HEK293T (cell line): ENCODE measurements at regions not wholly inside any gene's neighbourhood (a gene's known extent, or its start where the extent isn't known, plus 50 kb on each side); places are given as distances from the start of the nearest gene placed in this dataset.

Experiments
- CTCF ChIA-PET: fragments of 350-600 bp; formaldehyde crosslinking; extraction: SDS; loops from one replicate; lab custom pipeline; 2021; ENCODE audit warnings: antibody characterized with exemption, inconsistent platforms; lab: Yijun Ruan, JAX
- POLR2A ChIA-PET: fragments of 350-600 bp; formaldehyde crosslinking; extraction: SDS; loops from one replicate; lab custom pipeline; 2020; ENCODE audit warnings: antibody characterized with exemption, inconsistent platforms; lab: Yijun Ruan, JAX
- DNase-seq: peaks from one replicate; pipeline ENCODE4 v3.0.0; 2012; ENCODE audit warnings: mixed read lengths; ENCODE audit errors: extremely low spot score
- ARNT ChIP-seq: fragments of 450-650 bp; IDR thresholded peaks from 2 replicates; pipeline ENCODE4 v1.6.1; 2017; ENCODE audit warnings: mild to moderate bottlenecking
- BHLHE40 ChIP-seq: fragments of 450-650 bp; IDR thresholded peaks from 2 replicates; pipeline ENCODE4 v1.6.1; 2016; ENCODE audit warnings: mild to moderate bottlenecking, moderate library complexity, borderline replicate concordance
- CTBP1 ChIP-seq: fragments of 450-650 bp; IDR thresholded peaks from 2 replicates; pipeline ENCODE4 v1.6.1; 2016; ENCODE audit warnings: borderline replicate concordance
- ELF4 ChIP-seq: fragments of 450-650 bp; IDR thresholded peaks from 2 replicates; pipeline ENCODE4 v1.6.1; 2017; ENCODE audit warnings: antibody characterized with exemption
- FOXA1 ChIP-seq: fragments of 450-650 bp; IDR thresholded peaks from 2 replicates; pipeline ENCODE4 v1.6.1; 2016; ENCODE audit warnings: mild to moderate bottlenecking
- FOXK2 ChIP-seq: fragments of 450-650 bp; IDR thresholded peaks from 2 replicates; pipeline ENCODE4 v1.6.1; 2016; ENCODE audit warnings: mild to moderate bottlenecking
- FOXM1 ChIP-seq: fragments of 450-650 bp; IDR thresholded peaks from 2 replicates; pipeline ENCODE4 v1.6.1; 2017; ENCODE audit warnings: mild to moderate bottlenecking, borderline replicate concordance
- HDGF ChIP-seq: fragments of 450-650 bp; IDR thresholded peaks from 2 replicates; pipeline ENCODE4 v1.6.1; 2017; ENCODE audit warnings: antibody characterized with exemption, borderline replicate concordance
- L3MBTL2 ChIP-seq: fragments of 450-650 bp; conservative IDR thresholded peaks from 2 replicates; pipeline ENCODE4 v1.6.1; 2016; ENCODE audit warnings: mild to moderate bottlenecking
- LEF1 ChIP-seq: fragments of 450-650 bp; IDR thresholded peaks from 2 replicates; pipeline ENCODE4 v1.6.1; 2017; ENCODE audit warnings: mild to moderate bottlenecking, borderline replicate concordance
- NFRKB ChIP-seq: fragments of 450-650 bp; IDR thresholded peaks from 2 replicates; pipeline ENCODE4 v1.6.1; 2016; ENCODE audit warnings: mild to moderate bottlenecking, moderate library complexity
- SP1 ChIP-seq: fragments of 450-650 bp; IDR thresholded peaks from 2 replicates; pipeline ENCODE4 v1.6.1; 2017
- SUZ12 ChIP-seq: fragments of 450-650 bp; IDR thresholded peaks from 2 replicates; pipeline ENCODE4 v1.6.1; 2016; ENCODE audit warnings: mild to moderate bottlenecking
- TARDBP ChIP-seq: fragments of 450-650 bp; IDR thresholded peaks from 2 replicates; pipeline ENCODE4 v1.6.1; 2016
- ZNF384 ChIP-seq: fragments of 450-650 bp; IDR thresholded peaks from 2 replicates; pipeline ENCODE4 v1.6.1; 2016
- TF ChIP-seq, protein P1 (sequence below): fragments of 450-650 bp; IDR thresholded peaks from 2 replicates; pipeline ENCODE4 v1.6.1; 2016

GRCh38 chr9:89774858-89775370 is 170.1 kb downstream of the GADD45G start:
- CTCF ChIA-PET = no interaction called here
- POLR2A ChIA-PET = no interaction called here
- no peak for DNase-seq
- no peak for TF ChIP-seq LEF1
- no peak for TF ChIP-seq SUZ12
- no peak for TF ChIP-seq SP1
- TF ChIP-seq FOXM1 = no peak
- no peak for TF ChIP-seq TARDBP

DNA sequence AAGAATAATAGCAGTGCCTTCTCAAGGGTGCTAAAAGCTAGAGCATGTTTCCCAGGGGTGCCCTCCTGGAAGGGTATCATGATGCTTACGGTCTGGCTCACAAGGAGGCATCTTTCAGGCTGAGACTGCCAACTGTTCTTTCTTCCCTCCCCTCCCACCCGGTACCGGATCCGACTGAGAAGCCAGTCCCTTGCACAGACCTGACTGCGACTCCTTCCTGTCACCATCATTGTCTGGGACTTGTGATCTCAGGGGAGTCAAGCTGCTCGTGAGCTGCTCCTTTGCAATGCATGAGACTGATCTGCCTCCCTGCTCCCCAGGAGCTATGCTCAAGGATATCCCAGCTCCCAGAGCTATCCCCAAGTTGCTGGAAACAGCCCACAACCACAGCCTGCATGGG is 170.8 kb downstream of the GADD45G start:
- TF ChIP-seq ELF4 (no peak), LEF1 (no peak), ARNT (no peak), BHLHE40 (no peak), SP1 (no peak), L3MBTL2 (no peak), SUZ12 (no peak), TARDBP (no peak), FOXM1 (no peak), FOXA1 (no peak), FOXK2 (no peak)
- TF ChIP-seq, protein P1, sequence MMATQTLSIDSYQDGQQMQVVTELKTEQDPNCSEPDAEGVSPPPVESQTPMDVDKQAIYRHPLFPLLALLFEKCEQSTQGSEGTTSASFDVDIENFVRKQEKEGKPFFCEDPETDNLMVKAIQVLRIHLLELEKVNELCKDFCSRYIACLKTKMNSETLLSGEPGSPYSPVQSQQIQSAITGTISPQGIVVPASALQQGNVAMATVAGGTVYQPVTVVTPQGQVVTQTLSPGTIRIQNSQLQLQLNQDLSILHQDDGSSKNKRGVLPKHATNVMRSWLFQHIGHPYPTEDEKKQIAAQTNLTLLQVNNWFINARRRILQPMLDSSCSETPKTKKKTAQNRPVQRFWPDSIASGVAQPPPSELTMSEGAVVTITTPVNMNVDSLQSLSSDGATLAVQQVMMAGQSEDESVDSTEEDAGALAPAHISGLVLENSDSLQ = no peak
- DNase-seq = no peak
- CTCF ChIA-PET = no interaction called here
- POLR2A ChIA-PET = no interaction called here

- CTCF ChIA-PET = interaction anchor here (0.7 kb wide), 1 partner anchor 27 kb away, joined by 4 read pairs; no protein-coding TSS in a partner anchor
- TF ChIP-seq HDGF (no peak), ZNF384 (no peak), FOXA1 (no peak), FOXK2 (no peak), ELF4 (no peak), TARDBP (no peak), FOXM1 (no peak), L3MBTL2 (no peak), LEF1 (no peak), BHLHE40 (no peak), NFRKB (no peak), CTBP1 (no peak), ARNT (no peak), SUZ12 (no peak), SP1 (no peak)
- TF ChIP-seq, protein P1 = no peak
- no peak for DNase-seq
- POLR2A ChIA-PET = no interaction called here
Measured at GRCh38 chr9:89776795-89777525, 172.1 kb downstream of the GADD45G start.

DNA sequence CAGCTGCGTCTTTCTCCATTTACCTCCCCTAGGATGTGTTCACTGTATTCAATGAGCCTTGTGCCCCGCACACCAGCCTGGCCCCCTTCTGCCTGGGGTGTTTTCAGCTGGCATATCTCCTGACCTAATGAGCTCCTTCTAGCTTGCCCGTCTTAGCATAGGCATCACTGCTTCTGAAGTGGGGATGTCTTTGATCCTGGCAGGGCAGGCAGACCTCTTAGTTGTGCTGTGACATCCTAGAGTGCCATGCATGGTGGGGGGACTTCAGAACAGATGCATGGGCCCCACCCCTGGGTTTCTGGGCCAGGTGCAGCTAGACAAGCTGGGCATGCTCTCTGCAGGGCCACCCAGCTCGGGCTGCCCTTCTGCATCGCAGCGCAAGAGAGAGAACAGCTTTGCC is 172.7 kb downstream of the GADD45G start:
- ChIA-PET POLR2A (no interaction called here), CTCF (interaction anchor here (0.7 kb wide), 3 partner anchors 26 to 39 kb away, joined by 3 to 4 read pairs (median 3); no protein-coding TSS in a partner anchor)
- TF ChIP-seq ELF4 (no peak), FOXM1 (no peak), FOXK2 (no peak), HDGF (no peak), NFRKB (no peak), SP1 (no peak), CTBP1 (no peak), BHLHE40 (no peak), FOXA1 (no peak), L3MBTL2 (no peak), SUZ12 (no peak)
- no peak for DNase-seq

DNA sequence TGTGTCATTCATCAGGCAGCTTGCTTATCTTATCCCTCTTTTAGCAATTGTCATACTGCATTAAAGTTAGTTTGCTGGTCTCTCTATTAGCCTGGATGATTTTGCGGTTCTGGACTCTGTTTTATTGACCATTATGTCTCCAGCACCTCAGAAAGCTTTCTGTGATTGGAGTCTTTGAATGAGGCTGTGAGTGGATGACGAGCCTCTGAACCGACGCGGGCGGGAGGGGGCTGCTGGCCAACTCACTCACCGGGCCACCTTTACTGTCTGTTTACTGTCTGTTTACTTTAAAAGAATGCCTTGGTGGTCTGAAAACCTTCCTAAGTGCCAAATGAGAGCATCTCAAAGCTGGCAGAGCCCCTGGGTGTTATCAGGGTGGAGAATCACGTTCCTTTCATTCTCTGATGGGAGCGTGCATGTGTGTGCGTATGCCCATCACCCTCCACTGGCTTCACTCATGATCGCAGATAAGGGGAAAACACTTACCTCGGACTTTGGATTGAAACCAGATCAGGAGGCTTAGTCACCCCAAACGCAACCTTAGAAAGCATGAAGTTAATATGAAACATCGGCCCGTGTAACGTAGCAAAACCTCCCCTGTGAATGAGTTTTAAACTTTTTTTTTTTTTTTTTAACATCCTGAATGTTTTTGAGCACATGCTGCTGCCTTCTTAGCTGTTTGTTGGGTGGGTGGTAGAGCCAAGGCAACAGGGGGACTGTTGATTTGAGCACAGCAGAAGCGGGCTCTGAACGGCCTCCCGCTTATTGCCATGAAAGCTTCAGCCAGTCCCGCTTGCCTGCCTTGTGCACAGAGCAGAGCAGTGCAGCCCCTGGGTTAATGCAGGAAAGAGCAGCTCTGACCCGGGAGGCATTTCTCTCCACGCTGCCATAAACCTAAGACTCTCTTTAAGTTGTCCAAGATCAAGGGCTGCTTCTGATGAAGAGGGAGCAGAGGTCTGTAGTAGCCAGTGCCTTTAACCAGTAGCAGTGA is 173.6 kb downstream of the GADD45G start:
- no peak for DNase-seq
- TF ChIP-seq BHLHE40 = no peak
- no peak for TF ChIP-seq FOXA1
- TF ChIP-seq NFRKB = no peak
- TF ChIP-seq, protein P1 = no peak
- TF ChIP-seq LEF1 = no peak
- no peak for TF ChIP-seq SP1
- no peak for TF ChIP-seq TARDBP
- no peak for TF ChIP-seq ZNF384
- TF ChIP-seq FOXM1 = no peak
- ChIA-PET POLR2A (no interaction called here), CTCF (interaction anchor here (0.7 kb wide), 2 partner anchors 26 to 40 kb away, joined by 3 read pairs; no protein-coding TSS in a partner anchor)
